ENCODE measurements at regions not wholly inside any gene's neighbourhood (a gene's known extent, or its start where the extent isn't known, plus 50 kb on each side); places are given as distances from the start of the nearest gene placed in this dataset.

GRCh38 chr4:106463622-106464021, 95.0 kb upstream of the GIMD1 start (continued):
- TF ChIP-seq KDM1A (IDR thresholded peaks at IDR 0.05; ENCODE audit: borderline replicate concordance) = no peak
- no peak for TF ChIP-seq YBX1 (IDR thresholded peaks at IDR 0.05)
- no peak for TF ChIP-seq ZNF24 (IDR thresholded peaks at IDR 0.05)
- TF ChIP-seq FOXK2 (IDR thresholded peaks at IDR 0.05) = no peak
- no peak for TF ChIP-seq ZNF217 (IDR thresholded peaks at IDR 0.05)
- no peak for TF ChIP-seq CTCF (IDR thresholded peaks at IDR 0.05 in 2 of 3, conservative IDR thresholded peaks at IDR 0.05 in 1 of 3; ENCODE audit: control insufficient read depth in 2 of 3, extremely low read depth in 1 of 3, insufficient read depth in 1 of 3, low read depth in 3 of 3, low read length in 3 of 3)
- TF ChIP-seq STAT3 (IDR thresholded peaks at IDR 0.05; ENCODE audit: low read depth, low read length) = no peak
- TF ChIP-seq NR2F1 (conservative IDR thresholded peaks at IDR 0.05) = no peak
- TF ChIP-seq EGR1 (IDR thresholded peaks at IDR 0.05; ENCODE audit: borderline replicate concordance in 1 of 2, low read depth in 2 of 2, low read length in 2 of 2) = no peak
- no peak for TF ChIP-seq EZH2 (IDR thresholded peaks at IDR 0.05; ENCODE audit: borderline replicate concordance, control insufficient read depth, low read depth, low read length)
- TF ChIP-seq REST (IDR thresholded peaks at IDR 0.05; ENCODE audit: low read depth, low read length) = no peak
- TF ChIP-seq RBBP5 (conservative IDR thresholded peaks at IDR 0.05) = no peak
- TF ChIP-seq SKIL (IDR thresholded peaks at IDR 0.05; ENCODE audit: low read depth, poor library complexity, severe bottlenecking) = no peak
- TF ChIP-seq RB1 (IDR thresholded peaks at IDR 0.05; ENCODE audit: borderline replicate concordance) = no peak
